ENCODE measurements at regions not wholly inside any gene's neighbourhood (a gene's known extent, or its start where the extent isn't known, plus 50 kb on each side); places are given as distances from the start of the nearest gene placed in this dataset.
A peak's percentile ranks its signal among the peaks of the same experiment; 100 is the strongest.
"Not testable (repeated sequence)": the region's sequence is repeated elsewhere in the genome, so short reads cannot be mapped to it uniquely, and the experiment has no call there.

DNA sequence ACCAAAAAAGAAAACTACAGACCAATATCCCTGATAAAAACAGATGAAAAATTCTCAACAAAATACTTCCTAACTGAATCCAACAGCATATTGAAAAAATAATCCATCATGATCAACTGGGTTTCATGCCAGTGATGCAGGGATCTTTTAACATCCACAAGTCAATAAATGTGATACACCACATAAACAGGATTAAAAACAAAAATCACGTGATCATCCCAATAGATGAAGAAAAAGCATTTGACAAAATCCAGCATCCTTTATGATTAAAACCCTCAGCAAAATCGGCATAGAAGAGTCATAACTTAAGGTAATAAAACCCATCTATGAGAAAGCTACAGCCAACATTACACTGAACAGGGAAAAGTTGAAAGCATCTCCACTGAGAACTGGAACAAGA lies 107.5 kb downstream of the DCLK3 start:
- no peak for DNase-seq

DNA sequence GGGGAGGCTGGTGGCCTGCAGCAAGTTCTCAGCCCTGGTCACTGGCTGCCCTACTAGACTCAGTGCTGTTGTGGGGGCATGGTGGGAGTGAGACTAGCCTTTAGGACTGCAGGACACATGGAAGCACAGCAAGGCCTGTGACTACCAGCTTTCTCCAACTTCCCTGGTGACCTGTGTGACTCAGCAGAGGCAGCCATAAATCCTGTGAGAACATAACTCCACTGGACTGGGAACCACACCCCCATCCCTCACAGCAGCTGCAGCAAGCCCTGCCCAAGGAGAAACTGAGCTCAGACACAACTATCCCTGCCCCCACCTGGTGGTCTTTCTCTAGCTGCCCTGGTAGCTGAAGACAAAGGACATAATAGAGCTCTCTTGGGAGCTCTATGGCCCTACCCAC lies 111.3 kb downstream of the DCLK3 start:
- Histone ChIP-seq H3K36me3 (replicated peaks; ENCODE audit: control insufficient read depth, insufficient read depth, low read length) (no peaks in the 10 kb centered on the region), H3K4me3 (ENCODE audit: insufficient read depth, low read depth, low read length) (no peak overlapping the region), H3K27me3 (ENCODE audit: control insufficient read depth, insufficient read depth, low read length) (no peaks in the 10 kb centered on the region)
- DNase-seq = no peak

More for the DNA sequence above, 107.5 kb downstream of the DCLK3 start:
- H3K27me3 ChIP-seq (ENCODE audit: control insufficient read depth, insufficient read depth, low read length) = no peaks in the 10 kb centered on the region
- no peaks in the 10 kb centered on the region for H3K36me3 ChIP-seq (replicated peaks; ENCODE audit: control insufficient read depth, insufficient read depth, low read length)
- H3K4me3 ChIP-seq (ENCODE audit: insufficient read depth, low read depth, low read length) = no peak overlapping the region

DNA sequence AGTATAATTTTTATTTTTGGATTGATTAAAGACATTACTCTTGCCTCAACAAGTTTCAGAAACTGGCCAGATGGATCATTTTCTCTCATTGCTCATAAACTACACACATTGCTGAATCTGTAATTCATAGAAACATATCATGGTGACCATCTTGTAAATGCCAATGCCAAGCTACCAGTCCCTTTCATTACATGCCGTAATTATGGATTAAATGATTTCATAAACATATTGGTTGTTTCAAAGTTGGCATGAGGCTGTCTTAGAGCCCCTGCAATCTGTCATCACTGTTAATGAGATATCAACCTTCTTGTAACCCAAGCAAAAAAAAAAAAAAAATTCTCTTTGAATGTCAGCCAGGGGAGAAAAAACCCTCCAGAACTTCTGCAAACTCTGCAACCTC lies 112.2 kb downstream of the DCLK3 start:
- no peak for DNase-seq
- Histone ChIP-seq H3K27me3 (ENCODE audit: control insufficient read depth, insufficient read depth, low read length) (no peaks in the 10 kb centered on the region), H3K4me3 (ENCODE audit: insufficient read depth, low read depth, low read length) (no peak overlapping the region), H3K36me3 (replicated peaks; ENCODE audit: control insufficient read depth, insufficient read depth, low read length) (no peaks in the 10 kb centered on the region)

DNA sequence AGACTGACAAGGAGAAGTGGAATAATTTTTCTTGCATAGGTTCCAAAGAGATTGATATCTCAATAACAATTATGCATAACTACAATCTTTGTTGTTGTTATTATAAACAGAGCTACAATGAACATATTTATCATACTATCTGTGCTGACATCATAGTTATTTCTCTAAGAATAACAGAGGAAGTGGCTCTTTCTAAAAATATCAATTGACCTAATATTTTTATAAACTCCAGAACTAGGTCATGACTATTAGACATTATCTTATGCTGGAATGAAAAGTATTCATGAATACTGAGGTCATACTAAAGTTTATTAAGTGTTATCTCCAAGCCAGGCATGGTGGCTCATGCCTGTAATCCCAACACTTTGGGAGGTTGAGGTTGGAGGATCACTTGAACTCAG lies 114.1 kb downstream of the DCLK3 start:
- DNase-seq = no peak
- H3K4me3 ChIP-seq (ENCODE audit: insufficient read depth, low read depth, low read length) = no peak overlapping the region
- no peaks in the 10 kb centered on the region for H3K36me3 ChIP-seq (replicated peaks; ENCODE audit: control insufficient read depth, insufficient read depth, low read length)
- H3K27me3 ChIP-seq (ENCODE audit: control insufficient read depth, insufficient read depth, low read length) = no peaks in the 10 kb centered on the region

DNA sequence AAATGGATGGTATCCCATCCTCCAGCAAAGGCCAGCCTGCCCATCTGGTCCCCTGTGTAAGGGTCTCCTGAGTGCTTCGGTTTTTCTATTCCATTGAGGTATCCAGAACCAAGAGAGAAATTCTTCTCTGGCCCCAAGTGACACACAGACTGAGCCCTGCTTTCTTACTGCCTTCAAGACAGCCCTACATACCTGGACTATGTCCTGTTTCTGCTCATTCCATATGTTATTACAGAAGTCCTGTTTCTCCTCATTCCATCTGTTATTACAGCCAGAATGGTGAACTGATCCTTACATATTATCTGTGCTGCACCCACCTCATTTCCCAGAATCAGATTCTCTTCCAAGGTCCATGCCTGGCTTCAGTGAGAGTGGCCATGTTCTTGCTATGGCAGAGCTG lies 115.2 kb downstream of the DCLK3 start:
- no peak for DNase-seq
- Histone ChIP-seq H3K36me3 (replicated peaks; ENCODE audit: control insufficient read depth, insufficient read depth, low read length) (no peaks in the 10 kb centered on the region), H3K4me3 (ENCODE audit: insufficient read depth, low read depth, low read length) (no peak overlapping the region), H3K27me3 (ENCODE audit: control insufficient read depth, insufficient read depth, low read length) (no peaks in the 10 kb centered on the region)

DNA sequence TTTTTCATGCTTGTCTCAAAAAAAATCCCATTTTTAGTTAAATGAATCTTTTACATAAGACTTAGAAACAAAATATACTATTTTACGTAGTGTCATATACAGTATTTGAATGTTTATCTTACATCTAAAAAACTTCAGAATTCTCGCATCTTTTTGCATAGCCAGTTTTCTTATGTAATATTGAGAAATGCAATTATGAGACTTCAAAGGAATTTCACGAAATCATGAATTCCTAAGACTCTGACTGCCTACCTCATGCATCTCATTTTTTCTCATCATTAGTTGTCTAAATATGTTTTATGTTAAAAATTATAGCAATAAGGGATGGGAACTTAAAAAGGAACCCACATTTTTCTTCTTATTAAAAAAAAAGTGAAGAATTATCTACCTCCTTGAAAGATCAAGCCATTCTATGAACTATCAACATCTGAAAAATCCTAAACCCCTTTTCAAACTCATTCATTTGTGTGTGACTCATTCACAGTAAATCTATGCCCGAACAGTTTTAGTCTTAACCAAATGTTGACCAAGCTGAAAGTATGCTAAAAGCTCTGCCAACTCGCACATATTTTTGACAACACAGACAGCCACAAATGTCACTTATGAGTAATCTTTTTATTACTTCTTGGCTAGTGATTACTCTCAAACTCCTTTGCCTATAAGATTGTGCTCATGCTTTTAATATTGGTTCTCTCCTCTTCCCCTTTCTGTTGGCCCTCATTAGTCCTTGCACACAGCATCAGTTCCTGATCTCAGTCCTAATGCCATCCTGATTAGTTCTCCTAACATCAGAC lies 115.9 kb downstream of the DCLK3 start:
- no peak for DNase-seq
- Histone ChIP-seq H3K36me3 (replicated peaks; ENCODE audit: control insufficient read depth, insufficient read depth, low read length) (no peaks in the 10 kb centered on the region), H3K27me3 (ENCODE audit: control insufficient read depth, insufficient read depth, low read length) (no peaks in the 10 kb centered on the region), H3K4me3 (ENCODE audit: insufficient read depth, low read depth, low read length) (no peak overlapping the region)

DNA sequence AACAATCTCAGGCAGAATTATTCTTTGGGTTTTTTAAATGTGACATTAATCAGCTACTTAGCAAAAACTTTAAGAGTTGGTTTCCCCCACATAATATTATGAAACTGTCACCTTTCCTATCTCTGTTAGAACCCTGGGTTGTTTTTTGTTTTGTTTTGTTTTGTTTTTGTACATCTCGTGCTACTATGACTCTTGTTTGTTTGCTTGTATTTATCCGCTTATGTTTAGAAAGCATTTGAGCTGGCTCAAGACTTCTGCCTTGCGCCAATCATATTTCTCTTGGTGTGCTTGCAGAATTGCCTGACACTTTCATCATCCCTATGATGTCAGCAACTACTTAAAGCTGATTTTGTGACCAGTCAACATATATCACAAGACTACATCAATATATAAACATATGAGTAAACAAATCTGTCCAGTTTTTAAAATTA lies 116.9 kb downstream of the DCLK3 start:
- H3K36me3 ChIP-seq (replicated peaks; ENCODE audit: control insufficient read depth, insufficient read depth, low read length) = no peaks in the 10 kb centered on the region
- no peak overlapping the region for H3K4me3 ChIP-seq (ENCODE audit: insufficient read depth, low read depth, low read length)
- no peak for DNase-seq
- no peaks in the 10 kb centered on the region for H3K27me3 ChIP-seq (ENCODE audit: control insufficient read depth, insufficient read depth, low read length)

DNA sequence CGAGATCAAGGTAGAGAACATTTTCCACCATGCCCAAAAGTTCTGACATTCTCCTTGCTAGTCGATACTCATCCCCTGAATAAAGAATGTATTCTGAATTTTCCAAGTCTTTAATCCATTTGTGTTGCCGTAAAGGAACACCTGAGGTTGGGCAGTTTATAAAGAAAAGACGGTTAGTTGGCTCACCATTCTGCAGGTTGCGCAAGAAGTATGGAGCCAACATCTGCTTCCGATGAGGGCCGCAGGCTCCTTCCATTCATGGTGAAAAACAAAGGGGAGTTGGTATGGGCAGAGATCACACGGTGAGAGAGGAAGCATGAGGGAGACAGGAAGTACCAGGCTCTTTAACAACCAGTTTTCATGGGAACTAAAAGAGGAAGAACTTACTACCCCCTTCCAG lies 121.2 kb downstream of the DCLK3 start:
- Histone ChIP-seq H3K36me3 (replicated peaks; ENCODE audit: control insufficient read depth, insufficient read depth, low read length) (no peaks in the 10 kb centered on the region), H3K27me3 (ENCODE audit: control insufficient read depth, insufficient read depth, low read length) (no peaks in the 10 kb centered on the region), H3K4me3 (ENCODE audit: insufficient read depth, low read depth, low read length) (no peak overlapping the region)
- no peak for DNase-seq

DNA sequence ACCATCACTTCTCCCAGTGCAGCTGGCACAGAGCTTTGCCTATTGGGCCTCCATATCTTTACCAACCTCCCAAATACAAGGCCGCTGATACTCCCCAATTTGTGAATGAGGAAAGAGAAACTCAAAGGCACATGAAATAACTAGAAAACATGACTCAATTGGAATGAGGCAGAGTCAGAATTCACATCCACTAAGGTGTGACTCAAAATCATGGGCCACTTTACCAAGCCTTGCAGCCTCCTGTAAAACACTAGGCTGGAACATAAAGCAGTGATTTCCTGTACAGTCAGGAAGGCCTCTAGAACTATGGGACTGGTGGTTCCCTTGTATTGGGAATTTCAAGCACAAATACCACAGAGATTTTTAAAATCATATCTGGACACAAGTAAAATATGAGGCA lies 128.6 kb downstream of the DCLK3 start:
- no peaks in the 10 kb centered on the region for H3K36me3 ChIP-seq (replicated peaks; ENCODE audit: control insufficient read depth, insufficient read depth, low read length)
- no peaks in the 10 kb centered on the region for H3K27me3 ChIP-seq (ENCODE audit: control insufficient read depth, insufficient read depth, low read length)
- no peak for DNase-seq
- H3K4me3 ChIP-seq (ENCODE audit: insufficient read depth, low read depth, low read length) = no peak overlapping the region

DNA sequence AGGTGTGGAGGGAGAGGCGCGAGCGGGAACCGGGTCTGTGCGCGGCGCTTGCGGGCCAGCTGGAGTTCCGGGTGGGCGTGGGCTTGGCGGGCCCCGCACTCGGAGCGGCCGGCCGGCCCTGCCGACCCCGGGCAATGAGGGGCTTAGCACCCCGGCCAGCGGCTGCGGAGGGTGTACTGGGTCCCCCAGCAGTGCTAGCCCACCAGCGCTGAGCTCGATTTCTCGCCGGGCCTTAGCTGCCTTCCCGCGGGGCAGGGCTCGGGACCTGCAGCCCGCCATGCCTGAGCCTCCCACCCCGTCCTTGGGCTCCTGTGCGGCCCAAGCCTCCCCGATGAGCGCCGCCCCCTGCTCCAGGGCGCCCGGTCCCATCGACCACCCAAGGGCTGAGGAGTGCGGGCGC lies 130.5 kb downstream of the DCLK3 start:
- not testable (repeated sequence) for H3K36me3 ChIP-seq (replicated peaks; ENCODE audit: control insufficient read depth, insufficient read depth, low read length); H3K27me3 ChIP-seq (ENCODE audit: control insufficient read depth, insufficient read depth, low read length); H3K4me3 ChIP-seq (ENCODE audit: insufficient read depth, low read depth, low read length); DNase-seq

DNA sequence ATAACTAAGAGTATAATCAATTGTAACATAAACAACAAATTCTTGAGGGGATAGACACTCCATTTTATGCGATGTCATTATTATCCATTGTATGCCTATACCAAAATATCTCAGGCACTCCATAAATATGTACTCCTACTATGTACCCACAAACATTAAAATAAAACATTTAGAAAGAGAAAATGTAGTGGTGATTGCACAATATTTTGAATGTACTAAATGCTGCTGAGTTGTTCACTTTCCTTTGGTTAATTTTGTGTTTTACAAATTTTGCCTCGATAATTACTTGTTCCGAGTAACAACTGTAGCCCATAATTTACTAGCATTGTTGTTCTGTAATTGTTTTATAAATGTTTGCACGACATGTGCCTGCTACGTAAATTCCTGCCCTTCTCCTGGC lies 131.3 kb downstream of the DCLK3 start:
- Histone ChIP-seq H3K4me3 (ENCODE audit: insufficient read depth, low read depth, low read length) (no peak overlapping the region), H3K27me3 (ENCODE audit: control insufficient read depth, insufficient read depth, low read length) (no peaks in the 10 kb centered on the region), H3K36me3 (replicated peaks; ENCODE audit: control insufficient read depth, insufficient read depth, low read length) (no peaks in the 10 kb centered on the region)
- no peak for DNase-seq

DNA sequence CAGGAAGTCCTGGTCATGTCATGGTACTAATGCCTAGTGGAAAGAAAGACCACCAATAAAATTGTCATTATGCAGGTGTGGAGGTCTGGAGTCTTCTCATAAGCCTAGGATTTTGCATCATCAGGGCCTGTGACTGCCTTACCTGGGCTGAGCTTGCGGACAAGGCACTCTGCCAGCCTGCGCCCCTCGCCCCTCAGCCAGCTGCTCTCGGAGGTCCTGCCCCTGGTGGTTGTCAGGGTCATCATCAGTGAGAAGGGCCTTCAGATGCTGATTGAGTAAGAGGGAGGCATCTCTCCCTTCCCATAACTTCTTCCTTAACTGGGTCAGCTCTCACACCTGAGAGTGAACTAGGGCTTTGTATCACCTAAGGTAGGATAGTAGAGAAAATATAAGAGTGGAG lies 132.8 kb downstream of the DCLK3 start:
- no peaks in the 10 kb centered on the region for H3K27me3 ChIP-seq (ENCODE audit: control insufficient read depth, insufficient read depth, low read length)
- H3K36me3 ChIP-seq (replicated peaks; ENCODE audit: control insufficient read depth, insufficient read depth, low read length) = no peaks in the 10 kb centered on the region
- DNase-seq = peak; percentile 38
- H3K4me3 ChIP-seq (ENCODE audit: insufficient read depth, low read depth, low read length) = no peak overlapping the region

DNA sequence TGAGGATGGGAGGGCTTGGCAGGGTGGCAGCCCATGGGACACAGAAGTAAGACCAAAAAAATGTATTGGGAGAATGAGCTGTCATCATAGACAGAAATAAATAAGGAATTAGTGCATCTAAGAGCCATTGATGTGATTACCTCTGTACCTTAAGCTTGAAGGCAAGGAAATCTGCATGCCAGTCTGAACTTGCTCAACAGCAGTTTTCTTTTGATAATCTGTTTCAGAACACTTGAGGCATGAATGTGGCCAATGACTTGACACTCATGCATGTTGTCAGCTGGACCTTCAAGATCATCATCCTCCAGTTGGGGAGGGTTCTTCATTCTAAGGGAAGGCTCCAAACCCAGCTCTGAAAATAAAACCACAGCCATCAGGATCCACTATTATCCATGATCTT lies 148.5 kb downstream of the DCLK3 start:
- Histone ChIP-seq H3K27me3 (ENCODE audit: control insufficient read depth, insufficient read depth, low read length) (no peaks in the 10 kb centered on the region), H3K36me3 (replicated peaks; ENCODE audit: control insufficient read depth, insufficient read depth, low read length) (no peaks in the 10 kb centered on the region), H3K4me3 (ENCODE audit: insufficient read depth, low read depth, low read length) (no peak overlapping the region)
- no peak for DNase-seq

DNA sequence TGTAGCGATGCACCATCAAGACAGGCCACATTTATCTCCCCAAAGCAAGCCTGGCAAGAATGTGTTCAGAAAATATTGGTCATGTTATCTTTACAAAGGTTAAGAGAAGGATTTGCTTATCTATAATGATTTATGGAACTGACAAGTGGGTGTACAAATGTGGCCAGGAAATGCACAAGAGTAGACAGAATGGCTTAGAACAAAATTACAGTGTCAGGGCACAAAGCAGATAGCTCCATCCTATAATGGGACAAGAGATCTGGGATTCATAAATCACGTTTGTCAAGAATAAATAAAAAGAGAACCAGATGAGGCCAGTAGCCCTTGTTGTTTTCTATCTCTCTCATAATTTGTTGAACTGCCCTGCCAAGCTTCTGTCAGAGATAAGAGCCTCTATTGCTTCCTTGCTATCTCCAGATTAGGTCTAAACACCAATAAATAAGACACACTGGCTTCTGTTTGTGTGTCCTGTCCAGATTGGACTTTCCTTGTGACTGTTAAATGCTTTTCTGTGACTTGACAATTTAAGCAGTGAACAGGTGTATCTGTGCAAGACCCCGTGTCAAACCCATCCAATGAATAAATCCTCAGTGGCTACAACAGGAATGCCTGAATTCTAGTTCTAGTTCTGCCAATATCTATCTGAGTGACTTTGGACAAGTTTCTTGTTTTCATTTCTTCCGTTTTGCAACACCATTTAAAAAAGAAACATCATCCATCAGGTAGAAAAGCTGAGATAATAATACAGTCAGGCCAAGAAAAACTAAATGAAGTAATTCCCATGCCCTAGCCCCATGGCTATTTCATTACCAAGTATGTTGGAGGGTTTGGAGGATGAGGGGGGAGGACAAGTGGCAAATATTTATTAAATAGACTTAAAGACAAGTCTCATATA lies 157.2 kb downstream of the DCLK3 start:
- Histone ChIP-seq H3K36me3 (replicated peaks; ENCODE audit: control insufficient read depth, insufficient read depth, low read length) (no peaks in the 10 kb centered on the region), H3K4me3 (ENCODE audit: insufficient read depth, low read depth, low read length) (no peak overlapping the region), H3K27me3 (ENCODE audit: control insufficient read depth, insufficient read depth, low read length) (no peaks in the 10 kb centered on the region)
- no peak for DNase-seq

DNA sequence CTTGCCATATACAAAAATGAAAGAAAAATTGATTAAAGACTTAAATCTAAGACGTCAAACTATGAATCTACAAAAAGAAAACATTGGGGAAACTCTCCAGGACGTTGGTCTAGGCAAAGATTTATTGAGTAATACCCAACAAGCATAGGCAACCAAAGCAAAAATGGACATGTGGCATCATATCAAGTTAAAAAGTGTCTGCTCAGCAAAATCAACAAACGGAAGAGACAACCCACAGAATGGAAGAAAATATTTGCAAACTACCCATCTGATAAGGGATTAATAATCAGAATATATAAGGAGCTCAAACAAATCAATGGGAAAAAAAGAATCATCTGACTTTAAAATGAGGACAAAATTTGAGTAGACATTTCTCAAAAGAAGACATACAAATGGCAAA lies 160.9 kb downstream of the DCLK3 start:
- Histone ChIP-seq H3K36me3 (replicated peaks; ENCODE audit: control insufficient read depth, insufficient read depth, low read length) (no peaks in the 10 kb centered on the region), H3K4me3 (ENCODE audit: insufficient read depth, low read depth, low read length) (no peak overlapping the region), H3K27me3 (ENCODE audit: control insufficient read depth, insufficient read depth, low read length) (no peaks in the 10 kb centered on the region)
- no peak for DNase-seq

All from H7 (cell line).